Fibroblast of mammary gland (primary cell): ENCODE measurements at regions not wholly inside any gene's neighbourhood (a gene's known extent, or its start where the extent isn't known, plus 50 kb on each side); places are given as distances from the start of the nearest gene placed in this dataset.

Experiments
- DNase-seq: peaks from one replicate; pipeline ENCODE4 v3.0.0-alpha.2; 2010; ENCODE audit warnings: low read depth
- H3K4me3 ChIP-seq: 2 replicates; pipeline ENCODE4 v1.5.1; 2011; ENCODE audit warnings: low read depth, mild to moderate bottlenecking, low read length, moderate library complexity; ENCODE audit not compliant: control insufficient read depth
- TF ChIP-seq, protein P1 (sequence below): conservative IDR thresholded peaks from 2 replicates; pipeline ENCODE4 v1.5.1; 2011; ENCODE audit warnings: low read depth, low read length, inconsistent platforms; ENCODE audit not compliant: control insufficient read depth, insufficient read depth

DNA sequence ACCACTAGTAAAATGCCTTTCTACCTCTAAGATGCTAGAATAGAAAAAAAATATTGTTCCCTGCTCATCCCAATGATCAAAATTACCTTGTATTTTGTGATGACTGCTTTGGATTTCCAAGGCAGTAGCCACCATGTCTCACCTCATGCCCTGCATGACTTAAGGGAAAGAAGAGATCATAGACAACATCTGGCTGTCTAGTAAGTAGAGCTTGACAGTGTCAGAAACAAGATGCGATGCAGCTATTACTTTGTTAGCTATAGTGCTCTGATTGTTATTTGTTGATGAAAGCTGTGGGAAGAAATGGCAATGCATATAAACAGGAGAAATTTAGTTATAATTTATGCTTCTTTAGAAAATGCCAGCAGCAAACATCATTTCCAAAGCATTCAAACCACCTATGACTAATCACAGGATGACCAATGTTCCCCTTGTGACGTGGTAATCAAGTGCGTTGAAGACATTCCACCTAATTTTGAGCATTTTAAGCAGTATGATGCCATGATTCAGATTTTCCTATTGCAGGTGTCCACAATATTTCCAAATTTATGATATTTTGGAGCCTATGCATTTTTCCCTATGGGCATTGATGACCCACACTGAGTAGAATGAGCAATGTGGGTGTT, 308.3 kb downstream of the KCNRG start:
- TF ChIP-seq, protein P1, sequence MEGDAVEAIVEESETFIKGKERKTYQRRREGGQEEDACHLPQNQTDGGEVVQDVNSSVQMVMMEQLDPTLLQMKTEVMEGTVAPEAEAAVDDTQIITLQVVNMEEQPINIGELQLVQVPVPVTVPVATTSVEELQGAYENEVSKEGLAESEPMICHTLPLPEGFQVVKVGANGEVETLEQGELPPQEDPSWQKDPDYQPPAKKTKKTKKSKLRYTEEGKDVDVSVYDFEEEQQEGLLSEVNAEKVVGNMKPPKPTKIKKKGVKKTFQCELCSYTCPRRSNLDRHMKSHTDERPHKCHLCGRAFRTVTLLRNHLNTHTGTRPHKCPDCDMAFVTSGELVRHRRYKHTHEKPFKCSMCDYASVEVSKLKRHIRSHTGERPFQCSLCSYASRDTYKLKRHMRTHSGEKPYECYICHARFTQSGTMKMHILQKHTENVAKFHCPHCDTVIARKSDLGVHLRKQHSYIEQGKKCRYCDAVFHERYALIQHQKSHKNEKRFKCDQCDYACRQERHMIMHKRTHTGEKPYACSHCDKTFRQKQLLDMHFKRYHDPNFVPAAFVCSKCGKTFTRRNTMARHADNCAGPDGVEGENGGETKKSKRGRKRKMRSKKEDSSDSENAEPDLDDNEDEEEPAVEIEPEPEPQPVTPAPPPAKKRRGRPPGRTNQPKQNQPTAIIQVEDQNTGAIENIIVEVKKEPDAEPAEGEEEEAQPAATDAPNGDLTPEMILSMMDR = no peak
- no peak overlapping the region for H3K4me3 ChIP-seq
- DNase-seq = peak; percentile 99

DNA sequence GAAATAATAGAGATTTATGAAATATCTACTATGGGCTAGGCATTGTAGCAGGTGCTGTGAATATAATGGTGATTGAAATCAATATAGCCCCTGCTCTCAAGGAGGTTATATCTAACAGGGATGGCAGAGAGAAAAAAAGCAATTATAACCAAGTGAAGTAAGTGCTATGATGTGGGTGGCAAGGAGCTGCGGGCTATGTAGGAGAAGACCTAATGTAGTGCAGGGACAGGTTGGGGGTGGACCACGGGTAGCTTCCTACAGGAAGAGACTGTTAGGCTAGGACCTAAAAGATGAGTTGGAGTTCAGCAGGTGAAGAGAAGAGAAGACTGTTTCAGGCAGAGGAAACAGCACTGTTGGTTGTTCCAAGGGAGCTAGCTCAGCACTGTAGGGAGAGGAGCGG, 311.0 kb downstream of the KCNRG start:
- DNase-seq = no peak
- TF ChIP-seq, protein P1 = no peak
- H3K4me3 ChIP-seq = no peak overlapping the region

DNA sequence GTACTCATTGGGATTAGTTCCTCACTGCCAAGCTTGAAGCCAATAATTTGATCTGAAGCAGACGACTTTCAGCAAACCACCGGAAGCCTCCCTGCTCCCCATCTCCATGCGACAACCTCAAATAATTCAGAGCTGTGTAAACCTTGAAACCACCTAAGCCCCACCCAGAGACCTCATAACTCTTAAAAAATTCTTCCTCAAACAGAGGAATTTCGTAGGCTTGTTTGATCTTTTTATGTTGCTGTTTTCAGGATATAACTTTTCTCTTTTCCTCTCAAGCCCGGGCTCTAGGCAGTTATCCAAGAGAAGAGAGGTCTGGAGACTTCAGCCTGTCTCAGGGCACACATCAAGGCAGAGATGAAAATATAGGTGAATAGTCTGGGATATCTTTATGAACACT, 311.6 kb downstream of the KCNRG start:
- H3K4me3 ChIP-seq = no peak overlapping the region
- TF ChIP-seq, protein P1 = no peak
- DNase-seq = no peak

DNA sequence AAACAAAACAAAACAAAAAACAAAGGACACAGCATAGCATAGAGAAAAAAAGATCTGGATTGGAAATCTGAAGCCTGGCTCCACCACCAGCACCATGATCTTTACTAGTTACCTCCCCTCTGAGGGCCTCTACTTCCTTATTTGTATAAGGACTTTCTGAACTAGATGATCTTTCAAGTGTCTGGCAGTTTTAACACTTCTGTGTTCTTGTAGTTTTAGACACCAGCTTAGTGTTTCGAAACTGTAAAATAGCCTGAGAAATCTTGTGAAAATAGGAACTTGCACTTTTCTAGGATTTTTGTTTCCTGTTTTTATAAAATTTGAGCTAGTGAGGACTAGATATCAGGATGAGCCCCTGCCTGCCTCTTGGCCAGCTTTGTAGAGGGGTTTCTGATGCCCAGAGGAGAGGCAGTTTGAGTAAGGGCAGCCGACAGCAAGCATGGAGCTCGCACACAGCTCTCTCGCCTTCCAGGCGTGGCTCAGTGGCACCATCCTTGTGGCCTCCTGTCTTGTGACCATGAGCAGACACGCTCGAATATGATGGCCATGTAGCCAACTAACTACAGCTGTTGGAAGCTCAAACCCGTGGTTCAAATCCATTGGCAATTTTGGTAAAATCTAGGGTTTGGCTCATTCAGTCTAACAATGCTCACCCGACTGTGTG, 319.0 kb downstream of the KCNRG start:
- TF ChIP-seq, protein P1 = no peak
- no peak overlapping the region for H3K4me3 ChIP-seq
- no peak for DNase-seq

DNA sequence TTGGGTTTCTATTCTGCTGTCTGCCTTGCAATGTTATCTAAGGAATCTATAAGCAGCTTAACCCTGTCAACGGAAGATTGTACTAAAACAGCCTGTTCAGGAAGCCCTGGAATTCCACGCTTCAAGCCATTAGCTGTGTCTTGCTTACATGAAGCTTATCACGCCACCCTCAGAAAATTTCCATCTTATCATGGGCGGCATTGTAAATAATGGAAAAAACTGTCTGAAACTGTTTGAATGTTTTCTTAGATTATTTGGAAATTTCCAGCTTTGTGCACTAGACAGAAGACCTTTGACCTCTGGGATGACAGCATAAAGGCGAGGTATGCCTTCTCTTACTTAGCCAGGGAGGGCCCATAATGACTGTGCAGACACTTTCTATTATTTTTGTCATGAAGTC, 319.7 kb downstream of the KCNRG start:
- H3K4me3 ChIP-seq = no peak overlapping the region
- TF ChIP-seq, protein P1 = no peak
- no peak for DNase-seq

DNA sequence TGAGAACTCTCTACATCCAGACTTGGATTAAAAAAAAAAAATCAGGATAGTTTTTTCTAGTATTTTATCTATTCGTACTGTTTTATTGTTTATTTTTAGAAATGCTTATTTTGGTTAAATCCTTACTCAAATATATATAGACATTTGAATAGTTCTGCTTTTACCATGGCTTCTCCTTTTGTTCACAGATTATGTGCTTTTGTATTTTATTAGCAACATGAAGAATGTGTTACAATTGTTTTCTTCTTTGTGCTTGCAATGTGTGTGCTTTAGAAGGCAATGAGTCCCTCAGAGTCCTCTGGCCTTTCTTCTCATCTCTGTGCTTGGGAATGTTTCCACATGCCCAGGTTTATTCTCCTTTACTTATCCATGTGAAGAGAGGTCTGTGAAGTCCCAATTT, 324.0 kb downstream of the KCNRG start:
- TF ChIP-seq, protein P1 = no peak
- H3K4me3 ChIP-seq = no peak overlapping the region
- DNase-seq = no peak

DNA sequence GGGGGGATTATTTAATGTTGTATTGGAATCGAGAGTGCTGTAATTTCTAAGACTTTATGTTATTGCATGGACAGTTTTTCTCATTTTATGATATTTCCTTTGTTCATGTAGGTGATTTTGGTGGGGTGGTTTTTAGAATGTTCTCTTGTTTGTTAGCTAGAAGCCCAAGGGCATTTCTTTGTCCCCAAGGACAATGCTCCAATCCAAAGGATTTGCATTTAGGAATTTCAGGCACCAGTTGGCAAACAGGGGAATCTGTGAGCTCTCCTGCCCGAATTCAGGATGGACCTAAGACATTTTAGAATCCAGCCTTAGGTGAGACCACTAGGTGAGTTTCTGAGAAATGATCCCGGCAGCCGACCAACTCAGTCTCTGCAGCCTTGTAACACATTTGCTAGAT, 324.9 kb downstream of the KCNRG start:
- TF ChIP-seq, protein P1 = no peak
- H3K4me3 ChIP-seq = no peak overlapping the region
- no peak for DNase-seq
